Endothelial cell of umbilical vein (primary cell): ENCODE measurements at regions not wholly inside any gene's neighbourhood (a gene's known extent, or its start where the extent isn't known, plus 50 kb on each side); places are given as distances from the start of the nearest gene placed in this dataset.

Experiments used
- EZH2 ChIP-seq: IDR thresholded peaks from 2 replicates; pipeline ENCODE4 v1.6.1; 2012; ENCODE audit warnings: borderline replicate concordance, low read depth, mild to moderate bottlenecking, moderate library complexity, low read length, inconsistent platforms; ENCODE audit not compliant: severe bottlenecking
- FOS ChIP-seq: IDR thresholded peaks from 2 replicates; pipeline ENCODE4 v1.6.1; 2011; ENCODE audit warnings: mild to moderate bottlenecking, low read length, moderate library complexity, borderline replicate concordance; ENCODE audit not compliant: insufficient read depth
- JUN ChIP-seq: IDR thresholded peaks from 2 replicates; pipeline ENCODE4 v1.6.1; 2011; ENCODE audit warnings: borderline replicate concordance, low read depth; ENCODE audit not compliant: insufficient read length, insufficient read depth
- POLR2A ChIP-seq: IDR thresholded peaks from 2 replicates; pipeline ENCODE4 v1.6.1; 2012; ENCODE audit warnings: low read depth, mild to moderate bottlenecking, control low read depth, low read length
- POLR2AphosphoS5 ChIP-seq: IDR thresholded peaks from 2 replicates; pipeline ENCODE4 v1.6.1; 2012; ENCODE audit warnings: low read depth, mild to moderate bottlenecking, control low read depth, low read length, moderate library complexity; ENCODE audit not compliant: insufficient read depth
- TF ChIP-seq, protein P1 (sequence below), 2 donors: IDR thresholded peaks; 1 replicate in 1 of 2; 2 replicates in 1 of 2; pipeline ENCODE4 v1.5.1; 2011; ENCODE audit warnings: low read length in 2 of 2, mild to moderate bottlenecking in 2 of 2, moderate library complexity in 2 of 2, control low read depth in 1 of 2, inconsistent platforms in 1 of 2, low read depth in 1 of 2; ENCODE audit not compliant: insufficient read depth in 1 of 2; ENCODE audit errors: extremely low read depth in 1 of 2
- TF ChIP-seq, protein P2 (sequence below): IDR thresholded peaks from 2 replicates; pipeline ENCODE4 v1.6.1; 2011; ENCODE audit not compliant: insufficient read depth, insufficient read length

DNA sequence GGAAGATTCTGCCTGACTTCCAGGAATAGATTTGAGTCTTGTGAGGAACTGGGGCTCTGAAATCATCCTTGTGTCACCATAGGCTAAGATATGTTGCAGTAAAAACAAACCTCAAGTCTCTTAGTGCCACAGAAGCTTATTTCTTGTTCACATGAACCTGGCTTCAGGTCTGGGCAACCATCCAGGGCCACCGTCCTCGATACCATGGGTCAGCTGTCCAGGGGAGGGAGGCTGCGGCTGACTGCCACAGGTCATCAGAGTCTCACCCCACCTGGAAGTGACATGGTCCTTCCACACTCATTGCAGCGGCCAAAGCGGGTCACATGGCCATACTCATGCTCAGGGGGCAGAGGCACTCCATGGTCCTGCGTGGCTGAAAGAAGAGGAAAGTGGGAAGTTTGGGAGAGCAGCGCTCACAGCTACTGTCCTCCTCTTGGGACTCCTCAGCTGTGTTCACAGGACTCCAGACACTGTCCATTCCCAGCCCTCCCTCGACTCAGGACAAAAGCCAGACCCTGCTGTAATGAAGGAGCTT, 284.5 kb downstream of the CBLN1 start:
- TF ChIP-seq POLR2AphosphoS5 = no peak
- TF ChIP-seq, protein P1, sequence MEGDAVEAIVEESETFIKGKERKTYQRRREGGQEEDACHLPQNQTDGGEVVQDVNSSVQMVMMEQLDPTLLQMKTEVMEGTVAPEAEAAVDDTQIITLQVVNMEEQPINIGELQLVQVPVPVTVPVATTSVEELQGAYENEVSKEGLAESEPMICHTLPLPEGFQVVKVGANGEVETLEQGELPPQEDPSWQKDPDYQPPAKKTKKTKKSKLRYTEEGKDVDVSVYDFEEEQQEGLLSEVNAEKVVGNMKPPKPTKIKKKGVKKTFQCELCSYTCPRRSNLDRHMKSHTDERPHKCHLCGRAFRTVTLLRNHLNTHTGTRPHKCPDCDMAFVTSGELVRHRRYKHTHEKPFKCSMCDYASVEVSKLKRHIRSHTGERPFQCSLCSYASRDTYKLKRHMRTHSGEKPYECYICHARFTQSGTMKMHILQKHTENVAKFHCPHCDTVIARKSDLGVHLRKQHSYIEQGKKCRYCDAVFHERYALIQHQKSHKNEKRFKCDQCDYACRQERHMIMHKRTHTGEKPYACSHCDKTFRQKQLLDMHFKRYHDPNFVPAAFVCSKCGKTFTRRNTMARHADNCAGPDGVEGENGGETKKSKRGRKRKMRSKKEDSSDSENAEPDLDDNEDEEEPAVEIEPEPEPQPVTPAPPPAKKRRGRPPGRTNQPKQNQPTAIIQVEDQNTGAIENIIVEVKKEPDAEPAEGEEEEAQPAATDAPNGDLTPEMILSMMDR (IDR thresholded peaks at IDR 0.05; ENCODE audit: extremely low read depth in 1 of 2, insufficient read depth in 1 of 2, low read depth in 1 of 2, low read length in 2 of 2) = no peak
- no peak for TF ChIP-seq POLR2A
- no peak for TF ChIP-seq FOS
- TF ChIP-seq JUN = no peak
- no peak for TF ChIP-seq EZH2
- TF ChIP-seq, protein P2, sequence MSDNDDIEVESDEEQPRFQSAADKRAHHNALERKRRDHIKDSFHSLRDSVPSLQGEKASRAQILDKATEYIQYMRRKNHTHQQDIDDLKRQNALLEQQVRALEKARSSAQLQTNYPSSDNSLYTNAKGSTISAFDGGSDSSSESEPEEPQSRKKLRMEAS = no peak
